Stimulated activated CD4-positive, alpha-beta T cell treated with anti-CD3 and anti-CD28 coated beads, TNF-alpha, amount 100 ng/mL, for 48 hours (primary cell): ENCODE measurements at regions not wholly inside any gene's neighbourhood (a gene's known extent, or its start where the extent isn't known, plus 50 kb on each side); places are given as distances from the start of the nearest gene placed in this dataset.
"Not testable (repeated sequence)": the region's sequence is repeated elsewhere in the genome, so short reads cannot be mapped to it uniquely, and the experiment has no call there.

Source experiments
- DNase-seq, 3 donors: peaks; one replicate each; pipeline ENCODE4 v3.0.0-alpha.2; 2020; ENCODE audit warnings: low read depth in 3 of 3

GRCh38 chr7:106562711-106563366, 98.1 kb downstream of the CCDC71L start:
- DNase-seq, result no peak

DNA sequence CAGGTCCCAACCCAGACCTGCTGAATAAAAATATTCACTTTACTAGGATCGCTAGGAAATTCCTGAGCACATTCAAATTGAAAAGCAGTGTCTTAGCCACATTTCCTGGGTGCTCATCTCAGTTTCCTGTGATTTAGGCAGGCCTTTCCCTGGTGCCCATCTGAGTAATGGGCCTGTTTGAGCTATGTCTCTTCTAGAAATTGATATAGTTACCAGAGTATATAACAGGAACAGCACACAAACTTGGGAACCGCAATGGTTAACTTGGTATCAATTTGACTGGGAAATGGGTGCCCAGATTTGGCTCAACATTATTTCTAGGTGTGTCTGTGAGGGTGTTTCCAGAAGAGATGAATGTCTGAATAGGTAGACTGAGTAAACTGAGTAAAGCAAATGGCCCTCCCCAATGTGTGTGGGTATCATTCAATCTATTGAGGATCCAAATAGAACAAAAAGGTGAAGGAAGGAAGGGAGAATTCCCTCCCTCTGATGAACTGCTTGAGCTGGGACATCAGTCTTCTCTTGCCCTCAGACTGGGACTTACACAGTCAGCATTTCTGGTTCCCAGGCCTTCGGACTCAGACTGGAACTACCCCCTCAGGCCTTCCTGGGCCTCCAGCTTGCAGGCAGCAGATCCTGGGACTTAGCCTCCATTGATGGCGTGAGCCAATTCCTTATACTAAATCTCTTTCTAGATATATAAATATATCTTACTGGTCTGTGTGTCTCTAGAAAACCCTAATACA, 99.1 kb downstream of the CCDC71L start:
- DNase-seq, result no peak

DNA sequence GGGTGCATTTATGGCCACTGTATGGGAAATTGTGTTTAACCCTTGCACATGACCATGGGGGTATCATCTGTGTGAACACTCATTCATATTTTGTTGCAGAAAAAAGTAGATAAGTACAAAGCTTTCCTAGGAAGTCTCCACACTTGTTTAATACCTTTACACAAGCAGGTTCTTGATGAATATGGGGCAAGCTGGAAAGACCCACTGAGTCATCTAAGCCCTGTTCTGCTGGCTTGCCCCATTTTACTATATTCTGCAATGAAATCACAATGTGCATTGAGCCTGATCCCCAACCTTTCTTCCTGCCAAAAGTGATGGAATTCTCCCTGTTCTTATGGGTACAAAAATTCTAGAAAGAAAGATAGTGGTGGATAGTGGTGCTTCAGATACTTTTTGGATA, 99.8 kb downstream of the CCDC71L start:
- no peak for DNase-seq

DNA sequence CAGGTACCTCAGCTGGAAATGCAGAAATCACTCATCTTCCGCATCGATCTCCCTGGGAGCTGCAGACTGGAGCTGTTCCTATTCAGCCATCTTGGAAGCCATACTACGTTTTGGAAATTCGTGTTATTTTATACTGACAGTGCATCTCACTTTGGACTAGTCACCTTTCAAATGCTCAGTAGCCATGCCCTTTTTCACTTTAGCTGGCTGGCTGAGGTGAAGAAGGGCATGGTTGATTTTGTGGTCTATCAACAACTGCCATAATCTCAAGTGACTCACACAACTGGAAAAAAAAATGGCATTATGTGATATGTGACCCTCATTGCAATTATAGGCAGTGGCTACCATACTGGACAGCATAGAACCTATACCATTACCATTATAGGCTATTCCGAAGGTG, 100.5 kb downstream of the CCDC71L start:
- DNase-seq, result no peak

- not testable (repeated sequence) for DNase-seq
Measured at GRCh38 chr7:106556244-106556643, 104.7 kb downstream of the CCDC71L start.

GRCh38 chr7:106554623-106555022, 106.3 kb downstream of the CCDC71L start:
- not testable (repeated sequence) for DNase-seq

GRCh38 chr7:106553446-106553836, 107.5 kb downstream of the CCDC71L start:
- DNase-seq, result no peak

- no peak for DNase-seq
Measured at GRCh38 chr7:106552645-106553445, 108.1 kb downstream of the CCDC71L start.

DNA sequence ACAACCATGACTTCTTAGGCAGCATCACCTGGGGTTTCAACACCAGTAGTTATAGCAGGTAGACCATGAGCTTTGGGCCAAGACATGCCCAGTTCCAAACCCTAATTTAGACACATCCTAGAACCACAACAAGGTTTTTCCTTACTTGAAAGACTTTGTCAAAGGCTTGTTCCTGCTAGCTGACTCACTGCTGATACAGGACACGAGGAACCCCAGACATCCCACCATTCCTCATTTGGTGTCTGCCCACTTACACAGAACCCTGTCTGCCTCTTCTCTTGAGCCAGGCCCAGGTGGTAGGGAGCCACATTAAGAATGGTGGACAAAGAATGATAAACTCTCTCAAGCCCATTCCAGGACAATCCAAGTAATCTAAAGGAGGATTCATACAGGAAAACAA, 109.0 kb downstream of the CCDC71L start:
- no peak for DNase-seq

- DNase-seq, result no peak
Measured at GRCh38 chr7:106548491-106548890, 112.5 kb downstream of the CCDC71L start.

- no peak for DNase-seq
Measured at GRCh38 chr7:106545275-106545674, 115.7 kb downstream of the CCDC71L start.

GRCh38 chr7:106543221-106543757, 117.7 kb downstream of the CCDC71L start:
- no peak for DNase-seq

- DNase-seq, result peak in 2 of 3 donors; percentile 33 to 37
Measured at GRCh38 chr7:106542550-106543220, 118.3 kb downstream of the CCDC71L start.

- no peak for DNase-seq
Measured at GRCh38 chr7:106538638-106539037, 122.3 kb downstream of the CCDC71L start.

- DNase-seq, result no peak
Measured at GRCh38 chr7:106537119-106537518, 123.8 kb downstream of the CCDC71L start.

GRCh38 chr7:106536079-106536478, 124.9 kb downstream of the CCDC71L start:
- DNase-seq, result no peak

DNA sequence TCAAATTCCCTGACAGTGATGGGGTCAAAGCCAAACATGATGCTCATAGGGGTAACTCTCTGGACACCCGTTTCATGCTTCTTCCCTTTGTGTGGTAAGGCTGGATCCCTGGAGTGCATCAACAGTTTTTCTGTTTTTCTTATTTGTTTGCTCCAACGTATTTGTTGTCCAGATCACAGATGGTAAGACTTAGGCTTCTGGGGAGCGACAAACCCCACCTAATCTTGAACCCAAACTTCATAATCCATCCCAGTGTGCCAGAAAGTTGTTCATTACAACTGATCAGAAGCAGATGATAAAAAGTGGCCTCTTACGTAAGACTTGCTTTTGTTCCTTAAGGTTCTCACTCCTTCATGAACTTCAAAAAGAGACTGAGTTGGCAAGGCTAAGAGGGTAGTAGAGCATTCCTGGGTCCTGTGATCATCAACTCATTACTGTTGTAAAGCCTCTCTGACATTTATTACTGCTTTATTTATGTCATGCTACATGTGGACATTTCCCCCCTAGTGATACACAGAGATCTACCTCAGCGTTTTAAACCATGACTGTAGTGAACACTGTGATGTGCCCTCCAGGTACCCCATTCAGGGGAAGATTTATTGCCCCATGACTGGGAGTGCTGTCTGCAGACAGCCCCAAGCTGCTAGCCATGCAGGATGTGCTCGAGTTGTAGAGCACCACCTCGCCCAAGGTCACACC, 125.6 kb downstream of the CCDC71L start:
- no peak for DNase-seq

DNA sequence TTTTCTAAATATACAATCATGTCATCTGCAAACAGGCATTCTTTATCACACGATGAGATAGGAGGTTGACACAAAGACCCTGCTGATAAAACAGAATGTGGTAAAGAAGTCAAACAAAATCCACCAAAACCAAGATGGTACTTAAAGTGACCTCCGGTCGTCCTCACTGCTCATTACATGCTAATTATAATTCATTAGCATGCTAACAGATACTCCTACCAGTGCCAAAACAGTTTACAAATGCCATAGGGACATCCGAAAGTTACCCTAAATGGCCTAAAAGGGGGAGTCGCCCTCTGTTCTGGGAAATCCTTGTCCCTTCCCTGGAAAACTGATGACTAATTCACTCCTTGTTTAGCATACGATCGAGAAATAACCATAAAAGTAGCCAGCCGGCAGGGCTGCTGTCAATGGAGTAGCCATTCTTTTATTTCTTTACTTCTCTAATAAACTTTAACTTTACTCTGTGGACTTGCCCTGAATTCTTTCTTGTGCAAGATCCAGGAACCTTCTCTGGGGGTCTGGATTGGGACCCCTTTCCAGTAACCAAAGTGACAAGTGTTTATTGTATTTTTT, 126.6 kb downstream of the CCDC71L start:
- no peak for DNase-seq

- not testable (repeated sequence) for DNase-seq
Measured at GRCh38 chr7:106530183-106530582, 130.8 kb downstream of the CCDC71L start.

GRCh38 chr7:106526617-106527016, 134.3 kb downstream of the CCDC71L start:
- DNase-seq, result not testable (repeated sequence)

DNA sequence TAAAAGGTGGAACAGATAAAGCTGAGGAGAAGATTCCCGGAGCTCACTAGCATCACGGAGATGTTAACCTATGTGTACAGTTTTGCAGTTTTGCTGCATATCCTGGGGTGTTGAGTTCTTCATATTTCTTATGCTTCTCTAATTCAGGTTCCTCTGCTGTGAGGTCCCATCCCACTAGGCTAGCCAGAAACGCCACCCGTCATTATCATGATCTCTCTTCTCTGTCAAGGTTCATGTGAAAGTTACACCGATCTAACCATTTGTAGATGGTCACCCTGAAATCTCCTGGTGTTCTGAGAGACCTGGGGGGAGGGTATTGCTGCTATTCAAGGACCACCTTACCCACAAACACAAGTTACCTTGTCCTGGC, 136.3 kb downstream of the CCDC71L start:
- DNase-seq, result no peak
